Muscle of leg (tissue), 3 donors: ENCODE measurements at regions not wholly inside any gene's neighbourhood (a gene's known extent, or its start where the extent isn't known, plus 50 kb on each side); places are given as distances from the start of the nearest gene placed in this dataset.

Experiments used
- DNase-seq: peaks from one replicate; pipeline ENCODE4 v3.0.0; 2013
- H3K27ac ChIP-seq: one replicate; pipeline ENCODE4 v1.5.1; 2013; ENCODE audit warnings: mild to moderate bottlenecking, low read length, control low read depth
- H3K27me3 ChIP-seq: one replicate; pipeline ENCODE4 v1.6.1; 2013; ENCODE audit warnings: low read length; ENCODE audit not compliant: control insufficient read depth, insufficient read depth
- H3K36me3 ChIP-seq: one replicate; pipeline ENCODE4 v1.6.1; 2013; ENCODE audit warnings: low read length; ENCODE audit not compliant: control insufficient read depth, insufficient read depth
- H3K4me1 ChIP-seq: one replicate; pipeline ENCODE4 v1.6.1; 2013; ENCODE audit warnings: low read length; ENCODE audit not compliant: control insufficient read depth, insufficient read depth
- H3K4me3 ChIP-seq: one replicate; pipeline ENCODE4 v1.5.1; 2013; ENCODE audit warnings: low read length, control low read depth
- H3K9me3 ChIP-seq: replicated peaks from 2 replicates; pipeline ENCODE4 v1.6.1; 2013; ENCODE audit warnings: low read depth, low read length; ENCODE audit not compliant: control insufficient read depth
- WGBS: methylation state at CpG from one replicate; pipeline ENCODE4 v1.1.5; 2013; ENCODE audit warnings: missing lambda C conversion rate; ENCODE audit not compliant: insufficient coverage; 5-methylcytosine and 5-hydroxymethylcytosine counted together

- 100% methylated on average over 1 of the region's 3 CpGs for WGBS
These were observed 93.7 kb upstream of the PLET1 start for GRCh38 chr11:112354364-112354763.

GRCh38 chr11:112355726-112356125 lies 95.1 kb upstream of the PLET1 start:
- 80% methylated on average over 4 of the region's 4 CpGs for WGBS
- Histone ChIP-seq H3K4me1 (no peaks in the 10 kb centered on the region), H3K4me3 (no peak overlapping the region), H3K27me3 (no peaks in the 10 kb centered on the region), H3K36me3 (no peaks in the 10 kb centered on the region), H3K9me3 (no peaks in the 10 kb centered on the region), H3K27ac (no peak overlapping the region)
- no peak for DNase-seq

More at GRCh38 chr11:112354364-112354763, 93.7 kb upstream of the PLET1 start:
- Histone ChIP-seq H3K27ac (no peak overlapping the region), H3K4me3 (no peak overlapping the region), H3K27me3 (no peaks in the 10 kb centered on the region), H3K36me3 (no peaks in the 10 kb centered on the region), H3K4me1 (no peaks in the 10 kb centered on the region), H3K9me3 (no peaks in the 10 kb centered on the region)
- DNase-seq: no peak

GRCh38 chr11:112357488-112357887 lies 96.8 kb upstream of the PLET1 start:
- no peak overlapping the region for H3K4me3 ChIP-seq
- no peaks in the 10 kb centered on the region for H3K9me3 ChIP-seq
- H3K4me1 ChIP-seq: no peaks in the 10 kb centered on the region
- H3K27ac ChIP-seq: no peak overlapping the region
- no peak for DNase-seq
- WGBS: no CpG with 5 or more reads among the region's 2 CpGs
- no peaks in the 10 kb centered on the region for H3K27me3 ChIP-seq
- no peaks in the 10 kb centered on the region for H3K36me3 ChIP-seq

- WGBS: no CpG with 5 or more reads among the region's 3 CpGs
These were observed 100.7 kb upstream of the PLET1 start for GRCh38 chr11:112361396-112361795.

GRCh38 chr11:112363527-112363926 lies 102.9 kb upstream of the PLET1 start:
- no peaks in the 10 kb centered on the region for H3K4me1 ChIP-seq
- no peaks in the 10 kb centered on the region for H3K27me3 ChIP-seq
- H3K9me3 ChIP-seq: no peaks in the 10 kb centered on the region
- no peaks in the 10 kb centered on the region for H3K36me3 ChIP-seq
- DNase-seq: no peak
- H3K27ac ChIP-seq: no peak overlapping the region
- WGBS: 88% methylated on average over 1 of the region's 2 CpGs
- H3K4me3 ChIP-seq: no peak overlapping the region

More at GRCh38 chr11:112361396-112361795, 100.7 kb upstream of the PLET1 start:
- no peaks in the 10 kb centered on the region for H3K4me1 ChIP-seq
- no peak overlapping the region for H3K27ac ChIP-seq
- no peaks in the 10 kb centered on the region for H3K27me3 ChIP-seq
- no peaks in the 10 kb centered on the region for H3K9me3 ChIP-seq
- no peak overlapping the region for H3K4me3 ChIP-seq
- H3K36me3 ChIP-seq: no peaks in the 10 kb centered on the region
- DNase-seq: no peak

GRCh38 chr11:112364962-112365481 lies 104.4 kb upstream of the PLET1 start:
- no peaks in the 10 kb centered on the region for H3K9me3 ChIP-seq
- no peak overlapping the region for H3K4me3 ChIP-seq
- 53% methylated on average over 4 of the region's 7 CpGs for WGBS
- no peak for DNase-seq
- no peaks in the 10 kb centered on the region for H3K36me3 ChIP-seq
- H3K27me3 ChIP-seq: no peaks in the 10 kb centered on the region
- no peaks in the 10 kb centered on the region for H3K4me1 ChIP-seq
- no peak overlapping the region for H3K27ac ChIP-seq

GRCh38 chr11:112366012-112366411 lies 105.4 kb upstream of the PLET1 start:
- no peaks in the 10 kb centered on the region for H3K36me3 ChIP-seq
- no peaks in the 10 kb centered on the region for H3K27me3 ChIP-seq
- H3K4me3 ChIP-seq: no peak overlapping the region
- no peak overlapping the region for H3K27ac ChIP-seq
- no peaks in the 10 kb centered on the region for H3K4me1 ChIP-seq
- no peak for DNase-seq
- no peaks in the 10 kb centered on the region for H3K9me3 ChIP-seq
- WGBS: 91% methylated on average over 3 of the region's 4 CpGs

- no peak for DNase-seq
- no peak overlapping the region for H3K27ac ChIP-seq
- no peaks in the 10 kb centered on the region for H3K9me3 ChIP-seq
- no peaks in the 10 kb centered on the region for H3K4me1 ChIP-seq
- no CpG with 5 or more reads among the region's 3 CpGs for WGBS
- H3K36me3 ChIP-seq: no peaks in the 10 kb centered on the region
- H3K4me3 ChIP-seq: no peak overlapping the region
- no peaks in the 10 kb centered on the region for H3K27me3 ChIP-seq
These were observed 106.1 kb upstream of the PLET1 start for GRCh38 chr11:112366777-112367176.

GRCh38 chr11:112367461-112367860 lies 106.8 kb upstream of the PLET1 start:
- 83% methylated on average over 2 of the region's 3 CpGs for WGBS
- Histone ChIP-seq H3K27me3 (no peaks in the 10 kb centered on the region), H3K4me3 (no peak overlapping the region), H3K27ac (no peak overlapping the region), H3K4me1 (no peaks in the 10 kb centered on the region), H3K9me3 (no peaks in the 10 kb centered on the region), H3K36me3 (no peaks in the 10 kb centered on the region)
- no peak for DNase-seq

GRCh38 chr11:112367895-112368294 lies 107.2 kb upstream of the PLET1 start:
- H3K27me3 ChIP-seq: no peaks in the 10 kb centered on the region
- H3K9me3 ChIP-seq: no peaks in the 10 kb centered on the region
- 100% methylated on average over 1 of the region's 5 CpGs for WGBS
- no peaks in the 10 kb centered on the region for H3K36me3 ChIP-seq
- no peak overlapping the region for H3K4me3 ChIP-seq
- H3K27ac ChIP-seq: no peak overlapping the region
- H3K4me1 ChIP-seq: no peaks in the 10 kb centered on the region
- DNase-seq: no peak

- no peaks in the 10 kb centered on the region for H3K9me3 ChIP-seq
- no peaks in the 10 kb centered on the region for H3K36me3 ChIP-seq
- H3K27ac ChIP-seq: no peak overlapping the region
- no peak for DNase-seq
- no peak overlapping the region for H3K4me3 ChIP-seq
- no peaks in the 10 kb centered on the region for H3K4me1 ChIP-seq
- 80% methylated on average over 1 of the region's 1 CpG for WGBS
- no peaks in the 10 kb centered on the region for H3K27me3 ChIP-seq
These were observed 107.7 kb upstream of the PLET1 start for GRCh38 chr11:112368381-112368780.
